ENCODE measurements at regions not wholly inside any gene's neighbourhood (a gene's known extent, or its start where the extent isn't known, plus 50 kb on each side); places are given as distances from the start of the nearest gene placed in this dataset.
"Not testable (repeated sequence)": the region's sequence is repeated elsewhere in the genome, so short reads cannot be mapped to it uniquely, and the experiment has no call there.

DNA sequence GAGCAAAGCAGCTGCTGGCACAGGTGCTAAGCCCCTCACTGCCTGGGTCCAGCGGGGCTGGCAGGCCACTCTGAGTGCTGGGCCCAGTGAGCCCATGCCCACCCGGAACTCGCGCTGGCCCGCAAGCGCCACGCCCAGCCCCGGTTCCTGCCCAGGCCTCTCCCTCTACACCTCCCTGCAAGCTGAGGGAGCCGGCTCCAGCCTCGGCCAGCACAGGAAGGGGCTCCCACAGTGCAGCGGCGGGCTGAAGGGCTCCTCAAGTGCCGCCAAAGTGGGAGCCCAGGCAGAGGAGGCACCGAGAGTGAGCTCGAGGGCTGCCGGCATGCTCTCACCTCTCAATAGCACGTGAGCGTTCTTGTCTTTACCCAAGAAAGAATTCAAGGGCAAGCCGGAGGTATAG, 219.5 kb upstream of the FRG2C start:
- DNase-seq (ENCODE audit: low read depth) = not testable (repeated sequence)

GRCh38 chr3:75445234-75445633, 218.9 kb upstream of the FRG2C start:
- not testable (repeated sequence) for DNase-seq (ENCODE audit: low read depth)

GRCh38 chr3:75446948-75447347, 217.2 kb upstream of the FRG2C start:
- not testable (repeated sequence) for DNase-seq (ENCODE audit: low read depth)

DNA sequence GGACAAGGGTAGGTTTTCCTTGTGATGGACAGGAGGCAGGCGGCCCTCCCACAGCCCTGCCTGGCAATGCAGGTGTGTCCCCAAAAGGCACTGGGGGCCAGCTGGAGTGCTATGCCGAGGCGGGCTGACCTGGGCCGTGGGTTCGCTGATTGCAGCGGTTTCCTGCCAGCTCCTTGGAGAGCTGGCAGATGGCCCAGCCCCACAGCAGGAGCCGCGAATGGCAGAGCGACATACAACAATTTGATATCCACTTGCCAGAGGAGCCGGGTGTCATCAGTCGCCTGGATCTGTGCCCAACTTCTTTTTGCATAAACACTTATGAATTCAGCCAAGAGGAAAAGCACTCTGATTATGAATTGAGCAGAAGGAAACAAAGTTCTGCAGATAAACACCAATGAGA, 210.8 kb upstream of the FRG2C start:
- not testable (repeated sequence) for DNase-seq (ENCODE audit: low read depth)

GRCh38 chr3:75453839-75454238, 210.3 kb upstream of the FRG2C start:
- DNase-seq (ENCODE audit: low read depth) = not testable (repeated sequence)

- DNase-seq (ENCODE audit: low read depth) = not testable (repeated sequence)
These were observed 189.6 kb upstream of the FRG2C start for GRCh38 chr3:75474530-75474929.

GRCh38 chr3:75496600-75496999, 167.5 kb upstream of the FRG2C start:
- DNase-seq (ENCODE audit: low read depth) = not testable (repeated sequence)

DNA sequence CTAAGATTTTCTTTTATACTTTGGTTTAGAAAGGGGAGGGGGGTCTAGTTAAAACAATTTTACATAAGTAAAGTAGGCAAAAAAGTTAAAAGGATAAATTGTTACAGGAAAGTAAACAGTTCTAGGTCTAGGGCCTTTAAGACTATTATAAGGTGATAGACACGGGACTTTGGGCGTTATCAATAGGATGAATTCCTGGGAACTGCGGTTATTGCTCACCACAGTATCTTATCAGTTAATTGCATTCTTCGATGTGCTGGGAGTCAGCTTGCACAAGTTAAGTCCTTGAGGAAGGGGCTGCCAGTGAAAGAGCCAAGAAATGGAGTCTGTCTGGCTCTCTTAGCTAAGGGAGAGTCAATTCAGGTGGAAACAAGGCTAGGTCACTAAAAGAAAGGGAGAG, 163.8 kb upstream of the FRG2C start:
- not testable (repeated sequence) for DNase-seq (ENCODE audit: low read depth)

GRCh38 chr3:75502171-75502570, 162.0 kb upstream of the FRG2C start:
- not testable (repeated sequence) for DNase-seq (ENCODE audit: low read depth)

GRCh38 chr3:75502769-75503756, 161.1 kb upstream of the FRG2C start:
- not testable (repeated sequence) for DNase-seq (ENCODE audit: low read depth)

GRCh38 chr3:75506603-75507002, 157.5 kb upstream of the FRG2C start:
- DNase-seq (ENCODE audit: low read depth) = no peak

DNA sequence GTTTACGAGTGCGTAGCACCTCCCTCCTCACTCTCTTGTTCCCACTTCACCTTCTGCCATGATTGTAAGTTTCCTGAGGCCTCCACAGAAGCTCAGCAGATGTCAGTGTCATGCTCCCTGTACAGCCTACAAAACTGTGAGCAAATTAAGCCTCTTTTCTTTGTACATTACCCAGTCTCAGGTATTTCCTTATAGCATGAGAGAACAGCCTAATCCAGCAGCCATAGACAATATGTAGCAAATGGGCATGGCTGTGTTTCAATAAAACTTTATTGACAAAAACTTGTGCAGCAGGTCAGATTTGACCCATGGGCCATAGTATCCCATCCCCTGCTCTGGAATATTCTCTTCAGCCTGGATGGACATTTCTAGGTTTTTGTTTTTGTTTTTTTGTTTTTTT, 156.2 kb upstream of the FRG2C start:
- DNase-seq (ENCODE audit: low read depth) = not testable (repeated sequence)

DNA sequence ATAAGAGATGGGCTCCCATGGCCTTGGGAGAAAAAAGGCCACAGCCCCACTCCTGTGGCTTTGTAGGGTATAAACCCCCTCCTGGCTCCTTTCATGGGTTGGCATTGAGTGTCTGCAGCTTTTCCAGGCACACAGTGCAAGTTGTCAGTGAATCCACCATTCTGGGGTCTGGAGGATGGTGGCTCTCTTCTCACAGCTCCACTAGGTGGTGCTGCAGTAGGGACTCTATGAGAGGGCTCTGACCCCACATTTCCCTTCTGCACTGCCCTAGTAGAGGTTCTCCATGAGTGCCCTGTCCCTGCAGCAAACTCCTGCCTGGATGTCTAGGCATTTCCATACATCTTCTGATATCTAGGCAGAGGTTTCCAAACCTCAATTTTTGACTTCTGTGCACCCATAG, 136.5 kb upstream of the FRG2C start:
- not testable (repeated sequence) for DNase-seq (ENCODE audit: low read depth)

DNA sequence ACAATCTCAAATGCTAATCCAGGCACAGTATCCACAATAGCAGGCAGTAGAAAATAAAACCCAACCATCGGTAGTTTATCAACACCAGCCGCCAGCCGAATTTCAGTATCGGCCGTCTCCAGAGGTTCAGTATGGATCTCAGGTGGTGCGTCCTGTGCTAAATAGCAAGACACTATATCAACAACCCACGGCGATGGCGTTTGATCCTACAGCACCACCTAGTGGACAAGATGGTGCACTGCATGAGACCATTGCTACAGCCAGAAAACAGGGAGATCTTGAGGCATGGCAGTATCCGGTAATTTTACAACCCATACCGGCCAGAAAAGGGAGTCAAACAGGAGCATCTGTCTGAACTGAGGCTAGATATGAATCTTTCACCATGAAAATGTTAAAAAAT, 112.0 kb upstream of the FRG2C start:
- not testable (repeated sequence) for DNase-seq (ENCODE audit: low read depth)

GRCh38 chr3:75564427-75564826, 99.7 kb upstream of the FRG2C start:
- not testable (repeated sequence) for DNase-seq (ENCODE audit: low read depth)

DNA sequence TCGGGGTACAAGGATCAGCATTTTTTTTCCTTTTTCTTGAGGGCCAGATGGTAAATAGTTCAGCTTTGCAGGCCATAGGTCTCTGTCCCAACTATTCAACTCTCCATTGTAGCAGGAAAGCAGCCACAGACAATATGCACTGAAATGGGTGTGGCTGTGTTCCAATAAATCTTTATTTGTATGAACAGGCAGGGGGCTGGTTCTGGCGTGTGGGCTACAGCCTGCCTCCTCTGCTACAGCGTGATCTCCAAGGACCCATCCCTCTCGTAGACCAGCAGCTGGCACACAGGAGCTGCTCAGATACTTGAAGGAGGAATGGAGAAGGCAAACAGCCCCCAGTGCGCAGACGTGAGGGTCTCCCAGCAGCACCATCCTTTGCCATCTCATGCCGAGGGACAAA, 91.8 kb upstream of the FRG2C start:
- DNase-seq (ENCODE audit: low read depth) = not testable (repeated sequence)

GRCh38 chr3:75579091-75579490, 85.0 kb upstream of the FRG2C start:
- not testable (repeated sequence) for DNase-seq (ENCODE audit: low read depth)

GRCh38 chr3:75579536-75579935, 84.6 kb upstream of the FRG2C start:
- DNase-seq (ENCODE audit: low read depth) = not testable (repeated sequence)

GRCh38 chr3:75579981-75580782, 83.9 kb upstream of the FRG2C start:
- not testable (repeated sequence) for DNase-seq (ENCODE audit: low read depth)

DNA sequence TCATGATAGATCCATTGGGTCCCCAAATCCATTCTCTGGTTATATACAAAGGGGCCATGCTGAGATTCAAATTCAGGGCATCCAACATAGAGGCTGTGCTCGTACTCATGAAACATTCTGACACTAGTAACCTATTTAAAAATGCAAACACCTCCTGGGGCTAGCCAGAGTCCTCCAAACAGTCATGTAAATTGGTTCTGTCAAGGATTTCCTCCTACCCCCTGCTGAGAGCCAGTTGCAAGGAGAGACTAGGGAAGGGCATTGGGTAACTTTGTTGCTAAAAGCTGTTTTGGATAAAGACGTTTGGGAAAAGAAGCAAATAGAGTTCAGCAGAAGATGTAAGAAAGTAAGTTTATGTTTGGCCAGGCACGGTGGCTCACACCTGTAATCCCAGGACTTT, 81.6 kb upstream of the FRG2C start:
- DNase-seq (ENCODE audit: low read depth) = not testable (repeated sequence)

GRCh38 chr3:75583116-75583515, 81.0 kb upstream of the FRG2C start:
- not testable (repeated sequence) for DNase-seq (ENCODE audit: low read depth)

DNA sequence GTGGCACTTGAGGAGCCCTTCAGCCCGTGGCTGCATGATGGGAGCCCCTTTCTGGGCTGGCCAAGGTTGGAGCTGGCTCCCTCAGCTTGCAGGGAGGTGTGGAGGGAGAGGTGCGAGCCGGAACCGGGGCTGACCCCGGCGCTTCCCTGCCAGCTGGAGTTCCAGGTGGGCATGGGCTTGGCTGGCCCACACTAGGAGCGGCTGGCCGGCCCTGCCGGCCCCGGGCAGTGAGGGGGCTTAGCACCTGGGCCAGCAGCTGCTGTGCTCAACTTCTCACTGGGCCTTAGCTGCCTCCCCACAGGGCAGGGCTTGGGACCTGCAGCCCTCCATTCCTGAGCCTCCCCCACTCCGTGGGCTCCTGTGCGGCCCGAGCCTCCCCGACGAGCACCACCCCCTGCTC, 76.4 kb upstream of the FRG2C start:
- DNase-seq (ENCODE audit: low read depth) = not testable (repeated sequence)

DNA sequence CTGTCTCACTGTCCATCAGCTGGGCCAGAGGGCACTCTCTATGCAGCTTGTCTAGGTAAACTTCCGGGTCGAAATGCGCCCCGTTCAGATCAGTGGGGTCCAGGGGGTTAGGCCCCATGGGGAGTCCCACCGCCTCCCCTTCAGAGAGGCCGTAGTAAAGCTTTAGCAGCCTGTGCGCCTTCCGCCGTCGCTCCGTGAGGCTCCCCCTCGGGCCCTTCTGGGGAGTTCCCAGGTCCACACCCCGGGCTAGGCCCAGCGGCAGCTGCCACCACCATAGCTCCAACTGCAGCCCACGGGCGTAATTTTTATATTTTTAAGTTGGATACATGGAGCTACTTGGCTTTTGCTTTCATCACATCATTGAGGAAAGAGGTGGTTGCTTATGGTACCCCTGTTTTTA, 73.7 kb upstream of the FRG2C start:
- not testable (repeated sequence) for DNase-seq (ENCODE audit: low read depth)
